H9 (cell line): ENCODE measurements at regions not wholly inside any gene's neighbourhood (a gene's known extent, or its start where the extent isn't known, plus 50 kb on each side); places are given as distances from the start of the nearest gene placed in this dataset.

ENCODE experiments used
- DNase-seq: peaks from one replicate; pipeline ENCODE4 v3.0.0-alpha.2; 2017
- H2AFZ ChIP-seq: one replicate; pipeline ENCODE4 v1.6.1; 2013; ENCODE audit warnings: mild to moderate bottlenecking, low read length, control low read depth, moderate library complexity
- H2AK5ac ChIP-seq: 2 replicates; pipeline ENCODE4 v1.6.1; 2013; ENCODE audit warnings: low read length, control low read depth, mixed read lengths; ENCODE audit not compliant: insufficient read length
- H2BK120ac ChIP-seq: one replicate; pipeline ENCODE4 v1.6.1; 2013; ENCODE audit warnings: low read depth, mild to moderate bottlenecking, low read length, control low read depth, inconsistent platforms; ENCODE audit not compliant: poor library complexity, severe bottlenecking
- H2BK12ac ChIP-seq: 2 replicates; pipeline ENCODE4 v1.6.1; 2013; ENCODE audit warnings: low read length, control low read depth, mixed read lengths, low read depth; ENCODE audit not compliant: insufficient read length
- H2BK15ac ChIP-seq: 2 replicates; pipeline ENCODE4 v1.6.1; 2013; ENCODE audit warnings: low read depth, low read length, control low read depth
- H2BK20ac ChIP-seq: one replicate; pipeline ENCODE4 v1.6.1; 2013; ENCODE audit warnings: low read depth, mild to moderate bottlenecking, low read length, control low read depth, inconsistent platforms; ENCODE audit not compliant: poor library complexity, severe bottlenecking
- H2BK5ac ChIP-seq: 2 replicates; pipeline ENCODE4 v1.6.1; 2013; ENCODE audit warnings: low read length, control low read depth, mixed read lengths; ENCODE audit not compliant: insufficient read length
- H3K14ac ChIP-seq: 2 replicates; pipeline ENCODE4 v1.6.1; 2013; ENCODE audit warnings: low read length, control low read depth; ENCODE audit not compliant: insufficient read depth
- H3K18ac ChIP-seq: 2 replicates; pipeline ENCODE4 v1.6.1; 2013; ENCODE audit warnings: low read depth, mild to moderate bottlenecking, mixed read lengths, low read length, control low read depth; ENCODE audit not compliant: insufficient read length
- H3K23ac ChIP-seq: 2 replicates; pipeline ENCODE4 v1.6.1; 2013; ENCODE audit warnings: low read length, control low read depth, mixed read lengths, low read depth; ENCODE audit not compliant: insufficient read length
- H3K23me2 ChIP-seq: 2 replicates; pipeline ENCODE4 v1.6.1; 2013; ENCODE audit warnings: low read depth, mild to moderate bottlenecking, mixed read lengths, low read length, control low read depth; ENCODE audit not compliant: insufficient read length, poor library complexity, severe bottlenecking
- H3K27ac ChIP-seq: 2 replicates; pipeline ENCODE4 v1.5.1; 2013; ENCODE audit warnings: low read length, control low read depth, mixed read lengths, low read depth; ENCODE audit not compliant: insufficient read length
- H3K27me3 ChIP-seq: 2 replicates; pipeline ENCODE4 v1.6.1; 2013; ENCODE audit warnings: low read length, control low read depth, inconsistent platforms; ENCODE audit not compliant: insufficient read depth
- H3K4ac ChIP-seq: 2 replicates; pipeline ENCODE4 v1.6.1; 2013; ENCODE audit warnings: low read depth, mild to moderate bottlenecking, control low read depth, inconsistent platforms, low read length, moderate library complexity
- H3K4me1 ChIP-seq: 2 replicates; pipeline ENCODE4 v1.6.1; 2013; ENCODE audit warnings: low read length, control low read depth, inconsistent platforms; ENCODE audit not compliant: insufficient read depth
- H3K4me2 ChIP-seq: 2 replicates; pipeline ENCODE4 v1.6.1; 2013; ENCODE audit warnings: low read length, control low read depth, mixed read lengths; ENCODE audit not compliant: insufficient read length, insufficient read depth
- H3K56ac ChIP-seq: 2 replicates; pipeline ENCODE4 v1.6.1; 2013; ENCODE audit warnings: low read depth, mild to moderate bottlenecking, mixed read lengths, low read length, control low read depth; ENCODE audit not compliant: insufficient read length
- H3K79me1 ChIP-seq: 2 replicates; pipeline ENCODE4 v1.6.1; 2013; ENCODE audit warnings: low read depth, mild to moderate bottlenecking, moderate library complexity, low read length, control low read depth, inconsistent platforms; ENCODE audit not compliant: insufficient read depth, poor library complexity, severe bottlenecking
- H3K79me2 ChIP-seq: 2 replicates; pipeline ENCODE4 v1.6.1; 2013; ENCODE audit warnings: low read length, control low read depth, inconsistent platforms; ENCODE audit not compliant: insufficient read depth
- H3K9ac ChIP-seq: 2 replicates; pipeline ENCODE4 v1.6.1; 2013; ENCODE audit warnings: low read length, control low read depth, mixed read lengths; ENCODE audit not compliant: insufficient read length; ENCODE audit errors: extremely low read depth
- H3K9me3 ChIP-seq: one replicate; pipeline ENCODE4 v1.6.1; 2013; ENCODE audit warnings: low read depth, low read length, inconsistent platforms; ENCODE audit not compliant: control insufficient read depth
- H3T11ph ChIP-seq: one replicate; pipeline ENCODE4 v1.6.1; 2013; ENCODE audit warnings: mild to moderate bottlenecking, low read length, control low read depth, inconsistent platforms
- H4K20me1 ChIP-seq: one replicate; pipeline ENCODE4 v1.6.1; 2013; ENCODE audit not compliant: control insufficient read depth, insufficient read length, insufficient read depth
- H4K5ac ChIP-seq: 2 replicates; pipeline ENCODE4 v1.6.1; 2013; ENCODE audit warnings: low read depth, mild to moderate bottlenecking, mixed read lengths, low read length, control low read depth; ENCODE audit not compliant: insufficient read length
- H4K8ac ChIP-seq: replicated peaks from 2 replicates; pipeline ENCODE4 v1.6.1; 2013; ENCODE audit warnings: low read length, control low read depth, mixed read lengths, low read depth; ENCODE audit not compliant: insufficient read length
- H4K91ac ChIP-seq: 2 replicates; pipeline ENCODE4 v1.6.1; 2013; ENCODE audit warnings: low read depth, mild to moderate bottlenecking, moderate library complexity, mixed read lengths, low read length, control low read depth; ENCODE audit not compliant: insufficient read length
- H3K27ac Mint-ChIP-seq, 3 experiments: 2 replicates in 2 of 3; 3 replicates in 1 of 3; pipeline ENCODE4 v1.8.0; 2020 to 2021; ENCODE audit warnings: mixed read lengths in 3 of 3, mild to moderate bottlenecking in 1 of 3, moderate library complexity in 1 of 3
- H3K27me3 Mint-ChIP-seq: 2 replicates; pipeline ENCODE4 v1.8.0; 2021; ENCODE audit warnings: low read depth, mild to moderate bottlenecking, moderate library complexity, mixed read lengths
- H3K36me3 Mint-ChIP-seq, 3 experiments: 2 replicates in 2 of 3; 3 replicates in 1 of 3; pipeline ENCODE4 v1.8.0; 2020 to 2021; ENCODE audit warnings: low read depth in 3 of 3, mixed read lengths in 3 of 3; ENCODE audit not compliant: insufficient read depth in 1 of 3
- H3K4me1 Mint-ChIP-seq, 2 experiments: 2 replicates each; pipeline ENCODE4 v1.8.0; 2020; ENCODE audit warnings: mixed read lengths in 2 of 2
- H3K4me3 Mint-ChIP-seq, 2 experiments: 2 replicates in 1 of 2; 3 replicates in 1 of 2; pipeline ENCODE4 v1.8.0; 2020 to 2021; ENCODE audit warnings: mild to moderate bottlenecking in 2 of 2, mixed read lengths in 2 of 2, moderate library complexity in 1 of 2
- H3K9me3 Mint-ChIP-seq, 2 experiments: 2 replicates in 1 of 2; 3 replicates in 1 of 2; pipeline ENCODE4 v1.8.0; 2020; ENCODE audit warnings: mild to moderate bottlenecking in 2 of 2, mixed read lengths in 2 of 2, moderate library complexity in 1 of 2
- CTCF ChIP-seq: fragments of 200-600 bp; sonication (generic); conservative IDR thresholded peaks from 3 replicates; pipeline ENCODE4 v1.8.0; 2021; ENCODE audit warnings: antibody characterized with exemption, mild to moderate bottlenecking
- WGBS: extraction: QIAGEN DNeasy Blood & Tissue Kit; methylation state at CpG from one replicate; pipeline ENCODE4 v1.1.7; 2013; ENCODE audit warnings: missing lambda C conversion rate, low lambda C conversion rate, mixed read lengths; ENCODE audit not compliant: insufficient read length; ENCODE audit errors: extremely low coverage; 5-methylcytosine and 5-hydroxymethylcytosine counted together

- no peak for TF ChIP-seq CTCF
Observed at GRCh38 chrX:809081-809480, 178.5 kb downstream of the SHOX start.

More at GRCh38 chrX:809081-809480, 178.5 kb downstream of the SHOX start:
- no peak overlapping the region for H3K9ac ChIP-seq
- no peak overlapping the region for H3K23ac ChIP-seq
- H3K56ac ChIP-seq: no peak overlapping the region
- Mint-ChIP-seq H3K27me3 (peaks cover 21% of the 10 kb centered on the region), H3K36me3 (no peaks in the 10 kb centered on the region), H3K27ac (no peak overlapping the region), H3K4me3 (no peak overlapping the region), H3K9me3 (no peaks in the 10 kb centered on the region; a peak in 1 of 5 replicates), H3K4me1 (peaks cover 16 to 21% of the 10 kb centered on the region in 2 experiments)
- H2BK12ac ChIP-seq: no peak overlapping the region
- H2BK120ac ChIP-seq: no peak overlapping the region
- H3K4me1 ChIP-seq: peaks cover 4% of the 10 kb centered on the region; the same call in 1 of the 2 replicates
- no peak overlapping the region for H2AK5ac ChIP-seq
- H3K4ac ChIP-seq: no peak overlapping the region
- no peak overlapping the region for H2BK20ac ChIP-seq
- H3K9me3 ChIP-seq: no peaks in the 10 kb centered on the region
- H3K79me2 ChIP-seq: no peaks in the 10 kb centered on the region
- no peaks in the 10 kb centered on the region for H3K23me2 ChIP-seq
- no peaks in the 10 kb centered on the region for H3K79me1 ChIP-seq
- no peak overlapping the region for H3K4me2 ChIP-seq
- no peak overlapping the region for H2AFZ ChIP-seq
- no peak overlapping the region for H3T11ph ChIP-seq
- DNase-seq: no peak
- H4K91ac ChIP-seq: no peak overlapping the region
- no peaks in the 10 kb centered on the region for H3K27me3 ChIP-seq
- no peak overlapping the region for H4K5ac ChIP-seq
- H3K14ac ChIP-seq: no peak overlapping the region
- peak overlapping the region; percentile 67 for H4K8ac ChIP-seq
- H3K18ac ChIP-seq: no peak overlapping the region
- no peak overlapping the region for H3K27ac ChIP-seq
- no peak overlapping the region for H2BK5ac ChIP-seq
- H2BK15ac ChIP-seq: no peak overlapping the region
- no peaks in the 10 kb centered on the region for H4K20me1 ChIP-seq
- no CpG with 5 or more reads among the region's 11 CpGs for WGBS
